ENCODE measurements at regions not wholly inside any gene's neighbourhood (a gene's known extent, or its start where the extent isn't known, plus 50 kb on each side); places are given as distances from the start of the nearest gene placed in this dataset.

DNA sequence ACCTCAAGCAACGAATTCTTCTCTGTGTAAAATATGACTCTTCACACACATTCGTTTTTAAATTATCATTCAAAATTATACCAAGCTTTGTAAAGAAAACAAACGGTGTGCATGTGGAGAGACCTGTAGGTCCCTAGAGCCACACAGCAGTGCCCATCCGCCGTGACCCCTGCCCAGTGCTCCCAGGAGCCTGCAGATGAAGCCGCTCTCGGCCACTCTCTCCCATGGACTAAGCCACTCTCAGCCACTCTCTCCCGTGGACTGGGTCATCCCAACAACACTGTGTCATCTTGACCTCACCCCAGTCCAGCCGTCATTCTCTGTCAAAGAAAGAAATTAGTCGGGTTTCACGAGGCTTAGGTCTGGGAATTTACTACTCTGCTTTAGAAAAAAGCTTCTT lies 391.6 kb downstream of the BRD1 start:
- TF ChIP-seq EP300 (IDR thresholded peaks at IDR 0.05) (no peak), POLR2A (IDR thresholded peaks at IDR 0.05) (no peak)
- TF ChIP-seq, protein P1, sequence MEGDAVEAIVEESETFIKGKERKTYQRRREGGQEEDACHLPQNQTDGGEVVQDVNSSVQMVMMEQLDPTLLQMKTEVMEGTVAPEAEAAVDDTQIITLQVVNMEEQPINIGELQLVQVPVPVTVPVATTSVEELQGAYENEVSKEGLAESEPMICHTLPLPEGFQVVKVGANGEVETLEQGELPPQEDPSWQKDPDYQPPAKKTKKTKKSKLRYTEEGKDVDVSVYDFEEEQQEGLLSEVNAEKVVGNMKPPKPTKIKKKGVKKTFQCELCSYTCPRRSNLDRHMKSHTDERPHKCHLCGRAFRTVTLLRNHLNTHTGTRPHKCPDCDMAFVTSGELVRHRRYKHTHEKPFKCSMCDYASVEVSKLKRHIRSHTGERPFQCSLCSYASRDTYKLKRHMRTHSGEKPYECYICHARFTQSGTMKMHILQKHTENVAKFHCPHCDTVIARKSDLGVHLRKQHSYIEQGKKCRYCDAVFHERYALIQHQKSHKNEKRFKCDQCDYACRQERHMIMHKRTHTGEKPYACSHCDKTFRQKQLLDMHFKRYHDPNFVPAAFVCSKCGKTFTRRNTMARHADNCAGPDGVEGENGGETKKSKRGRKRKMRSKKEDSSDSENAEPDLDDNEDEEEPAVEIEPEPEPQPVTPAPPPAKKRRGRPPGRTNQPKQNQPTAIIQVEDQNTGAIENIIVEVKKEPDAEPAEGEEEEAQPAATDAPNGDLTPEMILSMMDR (IDR thresholded peaks at IDR 0.05) = no peak
